Mesendoderm (in vitro differentiated cells): ENCODE measurements at regions not wholly inside any gene's neighbourhood (a gene's known extent, or its start where the extent isn't known, plus 50 kb on each side); places are given as distances from the start of the nearest gene placed in this dataset.
"Not testable (repeated sequence)": the region's sequence is repeated elsewhere in the genome, so short reads cannot be mapped to it uniquely, and the experiment has no call there.

Experiments used
- DNase-seq: peaks from one replicate; pipeline ENCODE4 v3.0.0; 2013
- H2AK5ac ChIP-seq: 2 replicates; pipeline ENCODE4 v1.6.1; 2013; ENCODE audit warnings: low read length, inconsistent platforms
- H2BK120ac ChIP-seq: 2 replicates; pipeline ENCODE4 v1.6.1; 2013; ENCODE audit warnings: low read depth, mild to moderate bottlenecking, low read length, moderate library complexity, mixed read lengths
- H2BK15ac ChIP-seq: replicated peaks from 2 replicates; pipeline ENCODE4 v1.6.1; 2013; ENCODE audit warnings: low read depth, mild to moderate bottlenecking, moderate library complexity
- H2BK5ac ChIP-seq: 2 replicates; pipeline ENCODE4 v1.6.1; 2013; ENCODE audit warnings: low read length, inconsistent platforms
- H3K18ac ChIP-seq: 2 replicates; pipeline ENCODE4 v1.6.1; 2013; ENCODE audit warnings: mild to moderate bottlenecking, low read length, mixed read lengths
- H3K23ac ChIP-seq: one replicate; pipeline ENCODE4 v1.6.1; 2013; ENCODE audit warnings: low read length
- H3K27ac ChIP-seq: 2 replicates; pipeline ENCODE4 v1.5.1; 2013; ENCODE audit warnings: low read depth, mild to moderate bottlenecking, inconsistent platforms, low read length, moderate library complexity
- H3K27me3 ChIP-seq: 2 replicates; pipeline ENCODE4 v1.6.1; 2013; ENCODE audit warnings: low read length, control low read depth, mild to moderate bottlenecking, inconsistent platforms; ENCODE audit not compliant: insufficient read depth, poor library complexity
- H3K36me3 ChIP-seq: 2 replicates; pipeline ENCODE4 v1.6.1; 2013; ENCODE audit warnings: low read length, inconsistent platforms; ENCODE audit not compliant: control insufficient read depth, insufficient read depth
- H3K4ac ChIP-seq: one replicate; pipeline ENCODE4 v1.6.1; 2013; ENCODE audit warnings: low read depth, mild to moderate bottlenecking, low read length, moderate library complexity
- H3K4me1 ChIP-seq: 2 replicates; pipeline ENCODE4 v1.6.1; 2013; ENCODE audit warnings: low read depth, low read length, inconsistent platforms; ENCODE audit not compliant: control insufficient read depth
- H3K4me2 ChIP-seq: 2 replicates; pipeline ENCODE4 v1.6.1; 2013; ENCODE audit warnings: low read length
- H3K4me3 ChIP-seq: 2 replicates; pipeline ENCODE4 v1.5.1; 2013; ENCODE audit warnings: mild to moderate bottlenecking, low read length
- H3K56ac ChIP-seq: one replicate; pipeline ENCODE4 v1.6.1; 2013; ENCODE audit warnings: low read length
- H3K79me1 ChIP-seq: 2 replicates; pipeline ENCODE4 v1.6.1; 2013; ENCODE audit warnings: low read length, inconsistent platforms
- H3K79me2 ChIP-seq: 2 replicates; pipeline ENCODE4 v1.6.1; 2013; ENCODE audit warnings: mild to moderate bottlenecking, low read length; ENCODE audit not compliant: control insufficient read depth, insufficient read depth
- H3K9ac ChIP-seq: 2 replicates; pipeline ENCODE4 v1.6.1; 2013; ENCODE audit warnings: low read length, inconsistent platforms
- H4K5ac ChIP-seq: one replicate; pipeline ENCODE4 v1.6.1; 2013; ENCODE audit warnings: low read length
- H4K8ac ChIP-seq: one replicate; pipeline ENCODE4 v1.6.1; 2013; ENCODE audit warnings: low read depth, mild to moderate bottlenecking, control low read depth, low read length, moderate library complexity
- WGBS: extraction: QIAGEN DNeasy Blood & Tissue Kit; methylation state at CpG from one replicate; pipeline ENCODE4 v1.1.7; 2013; ENCODE audit warnings: low lambda C conversion rate, missing lambda C conversion rate; ENCODE audit not compliant: insufficient coverage; ENCODE audit errors: extremely low coverage; 5-methylcytosine and 5-hydroxymethylcytosine counted together

DNA sequence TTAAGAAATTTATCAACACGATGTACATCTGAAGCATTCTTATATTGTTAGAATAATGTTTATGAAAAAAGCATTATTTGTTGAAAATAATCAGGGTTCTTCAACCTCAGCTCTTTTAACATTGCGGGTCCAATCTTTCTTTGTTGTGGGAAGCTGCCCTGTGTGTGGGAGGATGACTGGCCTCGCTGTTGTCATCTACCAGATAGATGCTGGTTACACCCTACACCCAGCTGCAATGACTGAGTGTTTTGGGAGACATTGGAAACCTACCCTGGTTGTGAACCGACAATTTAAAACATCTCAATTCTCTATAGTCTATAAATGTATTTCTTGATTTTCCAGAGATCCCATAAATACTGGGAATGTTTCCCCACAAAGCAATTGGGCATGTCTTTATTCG lies 794.2 kb upstream of the CDH10 start:
- Histone ChIP-seq H4K5ac (no peak overlapping the region), H2BK5ac (no peak overlapping the region), H4K8ac (no peak overlapping the region), H3K36me3 (no peaks in the 10 kb centered on the region), H3K27me3 (no peaks in the 10 kb centered on the region), H3K9ac (no peak overlapping the region), H3K4me2 (no peak overlapping the region), H2BK15ac (no peak overlapping the region), H3K27ac (no peak overlapping the region), H3K79me2 (peaks cover 40% of the 10 kb centered on the region), H3K56ac (no peak overlapping the region), H3K4me1 (no peaks in the 10 kb centered on the region), H3K4ac (no peak overlapping the region), H3K23ac (no peak overlapping the region), H3K79me1 (no peaks in the 10 kb centered on the region), H3K4me3 (no peak overlapping the region), H2AK5ac (no peak overlapping the region), H2BK120ac (no peak overlapping the region), H3K18ac (no peak overlapping the region)
- WGBS: no CpG with 5 or more reads among the region's 5 CpGs
- peak; percentile 38 for DNase-seq

DNA sequence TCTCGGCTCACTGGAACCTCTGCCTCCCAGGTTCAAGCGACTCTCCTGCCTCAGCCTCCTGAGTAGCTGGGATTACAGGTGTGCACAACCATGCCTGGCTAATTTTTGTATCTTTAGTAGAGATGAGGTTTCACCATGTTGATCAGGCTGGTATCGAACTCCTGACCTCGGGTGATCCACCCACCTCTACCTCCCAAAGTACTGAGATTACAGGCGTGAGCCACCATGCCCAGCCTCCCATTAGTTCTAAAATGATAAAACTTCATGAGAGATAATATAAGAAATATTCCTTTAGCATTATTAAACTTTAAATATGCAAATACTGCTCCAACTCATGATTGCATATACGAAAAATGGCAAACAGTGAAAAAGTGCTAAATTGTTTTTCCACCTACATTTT lies 793.6 kb upstream of the CDH10 start:
- H3K27me3 ChIP-seq, H3K79me1 ChIP-seq, H3K23ac ChIP-seq, H3K4ac ChIP-seq, H3K36me3 ChIP-seq, H3K4me3 ChIP-seq, H2BK15ac ChIP-seq, H3K56ac ChIP-seq, H2AK5ac ChIP-seq, H3K4me1 ChIP-seq, H3K4me2 ChIP-seq, H4K8ac ChIP-seq, DNase-seq, H3K27ac ChIP-seq, H2BK5ac ChIP-seq, H3K18ac ChIP-seq, H4K5ac ChIP-seq, H3K9ac ChIP-seq, H2BK120ac ChIP-seq: not testable (repeated sequence)
- peaks cover 41% of the 10 kb centered on the region for H3K79me2 ChIP-seq
- no CpG with 5 or more reads among the region's 6 CpGs for WGBS

DNA sequence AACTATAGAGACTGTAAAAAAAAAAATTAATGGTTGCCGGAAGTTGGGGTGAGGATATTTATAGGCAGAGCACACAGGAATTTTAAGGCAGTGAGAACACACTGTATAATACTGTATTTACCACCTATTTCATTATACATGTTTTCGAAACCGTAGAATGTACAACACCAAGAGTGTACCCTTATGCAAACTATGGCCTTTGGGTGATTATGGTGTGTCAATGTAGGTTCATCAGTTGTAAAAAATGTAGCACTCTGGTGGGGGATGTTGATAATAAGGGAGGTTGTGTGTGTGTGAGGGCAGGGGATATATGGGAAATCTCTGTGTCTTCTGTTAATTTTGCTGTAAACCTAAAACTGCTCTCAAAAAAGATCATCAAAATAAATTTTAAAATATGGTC lies 791.7 kb upstream of the CDH10 start:
- H3K23ac ChIP-seq: no peak overlapping the region
- no peak overlapping the region for H2BK5ac ChIP-seq
- H3K79me1 ChIP-seq: no peaks in the 10 kb centered on the region
- no peak overlapping the region for H4K5ac ChIP-seq
- no peak overlapping the region for H2BK120ac ChIP-seq
- H3K9ac ChIP-seq: no peak overlapping the region
- DNase-seq: no peak
- H3K4me1 ChIP-seq: no peaks in the 10 kb centered on the region
- no peak overlapping the region for H4K8ac ChIP-seq
- H3K36me3 ChIP-seq: no peaks in the 10 kb centered on the region
- no peak overlapping the region for H3K4me2 ChIP-seq
- peaks cover 42% of the 10 kb centered on the region for H3K79me2 ChIP-seq
- no CpG with 5 or more reads among the region's 3 CpGs for WGBS
- no peak overlapping the region for H3K56ac ChIP-seq
- H2BK15ac ChIP-seq: no peak overlapping the region
- H3K27ac ChIP-seq: no peak overlapping the region
- H3K4ac ChIP-seq: no peak overlapping the region
- H2AK5ac ChIP-seq: no peak overlapping the region
- H3K27me3 ChIP-seq: no peaks in the 10 kb centered on the region
- H3K18ac ChIP-seq: no peak overlapping the region
- H3K4me3 ChIP-seq: no peak overlapping the region

DNA sequence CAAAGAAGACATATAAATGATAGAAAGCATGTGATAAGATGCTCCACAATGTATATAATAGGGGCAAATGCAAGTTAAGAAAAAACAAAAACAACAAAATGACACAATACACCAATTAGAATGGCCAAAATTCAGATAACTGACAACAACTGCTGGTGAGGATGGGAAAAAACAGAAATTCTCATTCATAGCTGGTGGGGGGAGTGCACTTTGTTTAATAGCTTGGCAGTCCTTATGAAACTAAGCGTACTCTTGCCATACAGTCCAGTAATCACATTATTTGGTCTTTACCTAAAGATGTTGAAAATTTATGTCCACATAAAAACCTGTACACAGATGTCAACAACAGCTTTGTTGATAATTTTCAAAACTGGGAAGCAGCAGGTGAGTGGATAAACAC lies 791.1 kb upstream of the CDH10 start:
- H3K27me3 ChIP-seq: no peaks in the 10 kb centered on the region

DNA sequence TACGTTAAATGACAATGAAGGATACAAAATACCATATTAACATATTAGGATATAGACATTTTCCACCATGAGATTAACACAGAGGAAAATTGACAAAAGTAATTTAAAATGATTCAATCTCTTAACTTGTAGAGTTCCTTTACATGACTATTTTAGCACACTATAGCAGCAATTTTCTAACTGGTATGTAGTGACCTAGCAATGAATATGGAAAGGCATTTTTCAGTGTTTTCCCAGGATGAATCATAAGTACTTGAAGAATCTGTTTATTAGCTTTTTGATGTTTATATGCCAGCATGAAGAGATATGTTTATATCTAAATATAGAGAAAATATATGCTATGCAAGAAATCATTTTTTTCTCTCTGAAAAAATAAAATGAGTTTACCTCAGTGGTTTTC lies 782.5 kb upstream of the CDH10 start:
- Histone ChIP-seq H4K5ac (no peak overlapping the region), H3K4me3 (no peak overlapping the region), H3K4me1 (no peaks in the 10 kb centered on the region), H3K4me2 (no peak overlapping the region), H2BK15ac (no peak overlapping the region), H3K9ac (no peak overlapping the region), H2BK5ac (no peak overlapping the region), H4K8ac (no peak overlapping the region), H3K4ac (no peak overlapping the region), H2AK5ac (no peak overlapping the region), H3K79me2 (peaks cover 12% of the 10 kb centered on the region), H3K18ac (no peak overlapping the region), H3K36me3 (no peaks in the 10 kb centered on the region), H3K27ac (no peak overlapping the region), H3K56ac (no peak overlapping the region), H3K23ac (no peak overlapping the region), H3K79me1 (no peaks in the 10 kb centered on the region), H2BK120ac (no peak overlapping the region), H3K27me3 (no peaks in the 10 kb centered on the region)
- WGBS: no CpG with 5 or more reads among the region's 1 CpG
- no peak for DNase-seq

More for the DNA sequence above, 791.1 kb upstream of the CDH10 start:
- Histone ChIP-seq H3K27ac (no peak overlapping the region), H3K4me1 (no peaks in the 10 kb centered on the region), H3K4me2 (no peak overlapping the region), H2BK15ac (no peak overlapping the region), H2BK5ac (no peak overlapping the region), H3K4ac (no peak overlapping the region), H4K8ac (no peak overlapping the region), H2AK5ac (no peak overlapping the region), H3K9ac (no peak overlapping the region), H3K4me3 (no peak overlapping the region), H2BK120ac (no peak overlapping the region), H3K79me2 (peaks cover 40% of the 10 kb centered on the region), H3K36me3 (no peaks in the 10 kb centered on the region), H4K5ac (no peak overlapping the region), H3K79me1 (no peaks in the 10 kb centered on the region), H3K56ac (no peak overlapping the region), H3K23ac (no peak overlapping the region), H3K18ac (no peak overlapping the region)
- no peak for DNase-seq
- no CpG with 5 or more reads among the region's 1 CpG for WGBS

DNA sequence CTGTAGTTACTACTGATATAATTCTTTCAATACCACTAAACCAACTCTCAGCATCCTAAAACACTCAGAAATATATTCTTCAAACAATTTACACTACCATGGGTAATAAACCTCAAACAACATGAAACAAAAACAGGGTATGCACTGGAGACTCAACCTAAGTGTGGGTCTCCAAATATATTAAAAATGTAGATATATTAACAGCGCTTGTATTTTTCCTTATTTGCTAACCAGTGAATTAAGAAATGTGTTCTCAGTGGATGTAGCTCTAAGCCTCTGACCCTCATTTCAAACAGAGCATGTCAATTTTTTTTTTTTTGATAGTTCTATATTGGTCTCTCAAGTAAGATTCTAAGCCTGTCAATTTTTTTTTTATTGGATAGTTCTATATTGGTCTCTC lies 778.5 kb upstream of the CDH10 start:
- H3K9ac ChIP-seq: no peak overlapping the region
- H3K27ac ChIP-seq: no peak overlapping the region
- no peak overlapping the region for H2AK5ac ChIP-seq
- no peak overlapping the region for H3K4me3 ChIP-seq
- no peak overlapping the region for H3K56ac ChIP-seq
- no peaks in the 10 kb centered on the region for H3K4me1 ChIP-seq
- peaks cover 2% of the 10 kb centered on the region for H3K79me2 ChIP-seq
- no peak overlapping the region for H4K5ac ChIP-seq
- no peak overlapping the region for H3K4ac ChIP-seq
- H2BK5ac ChIP-seq: no peak overlapping the region
- no peaks in the 10 kb centered on the region for H3K36me3 ChIP-seq
- no CpG with 5 or more reads among the region's 1 CpG for WGBS
- H4K8ac ChIP-seq: no peak overlapping the region
- no peak overlapping the region for H2BK15ac ChIP-seq
- H2BK120ac ChIP-seq: no peak overlapping the region
- H3K79me1 ChIP-seq: no peaks in the 10 kb centered on the region
- no peak for DNase-seq
- no peak overlapping the region for H3K18ac ChIP-seq
- no peak overlapping the region for H3K4me2 ChIP-seq
- H3K27me3 ChIP-seq: no peaks in the 10 kb centered on the region
- no peak overlapping the region for H3K23ac ChIP-seq
